Fibroblast of lung (primary cell): ENCODE measurements at regions not wholly inside any gene's neighbourhood (a gene's known extent, or its start where the extent isn't known, plus 50 kb on each side); places are given as distances from the start of the nearest gene placed in this dataset.

ENCODE experiments used
- DNase-seq, 2 donors: peaks; one replicate each; pipeline versions ENCODE4 v3.0.0 to v3.0.0-alpha.2; 2010; ENCODE audit warnings: low read depth in 2 of 2
- H2AFZ ChIP-seq: 2 replicates; pipeline ENCODE4 v1.5.1; 2012; ENCODE audit warnings: low read length, control low read depth, inconsistent platforms
- H3K27ac ChIP-seq: 2 replicates; pipeline ENCODE4 v1.5.1; 2011; ENCODE audit warnings: low read length, control low read depth; ENCODE audit not compliant: insufficient read depth
- H3K27me3 ChIP-seq: 2 replicates; pipeline ENCODE4 v1.5.1; 2011; ENCODE audit warnings: mild to moderate bottlenecking, low read length; ENCODE audit not compliant: control insufficient read depth, insufficient read depth
- H3K36me3 ChIP-seq: 2 replicates; pipeline ENCODE4 v1.5.1; 2011; ENCODE audit warnings: low read length; ENCODE audit not compliant: control insufficient read depth, insufficient read depth
- H3K4me1 ChIP-seq: 2 replicates; pipeline ENCODE4 v1.5.1; 2011; ENCODE audit warnings: low read length; ENCODE audit not compliant: control insufficient read depth, insufficient read depth; ENCODE audit errors: extremely low read depth
- H3K4me2 ChIP-seq: 2 replicates; pipeline ENCODE4 v1.5.1; 2011; ENCODE audit warnings: low read length, control low read depth; ENCODE audit not compliant: insufficient read depth; ENCODE audit errors: extremely low read depth
- H3K4me3 ChIP-seq, 4 experiments: fragments of 200-600 bp in 1 of 4; sonication (generic) in 1 of 4; replicated peaks in 1 of 4; 2 replicates each; pipeline ENCODE4 v1.5.1; 2011 to 2016; ENCODE audit warnings: low read length in 4 of 4, low read depth in 3 of 4, mild to moderate bottlenecking in 3 of 4, control low read depth in 2 of 4, inconsistent platforms in 1 of 4, mixed read lengths in 1 of 4; ENCODE audit not compliant: insufficient read depth in 1 of 4; ENCODE audit errors: control extremely low read depth in 1 of 4
- H3K79me2 ChIP-seq: 2 replicates; pipeline ENCODE4 v1.5.1; 2012; ENCODE audit warnings: mild to moderate bottlenecking, low read length, inconsistent platforms; ENCODE audit not compliant: control insufficient read depth, insufficient read depth
- H3K9ac ChIP-seq: 2 replicates; pipeline ENCODE4 v1.5.1; 2011; ENCODE audit warnings: mild to moderate bottlenecking, low read length, control low read depth; ENCODE audit not compliant: insufficient read depth
- H3K9me3 ChIP-seq: 2 replicates; pipeline ENCODE4 v1.5.1; 2012; ENCODE audit warnings: low read depth, low read length; ENCODE audit not compliant: control insufficient read depth, insufficient read depth
- H4K20me1 ChIP-seq: 2 replicates; pipeline ENCODE4 v1.5.1; 2011; ENCODE audit warnings: low read length; ENCODE audit not compliant: control insufficient read depth, insufficient read depth; ENCODE audit errors: extremely low read depth
- EZH2 ChIP-seq: IDR thresholded peaks from 2 replicates; pipeline ENCODE4 v1.5.1; 2012; ENCODE audit warnings: low read length, control low read depth, mild to moderate bottlenecking; ENCODE audit errors: missing control alignments
- TF ChIP-seq, protein P1 (sequence below), 2 donors: IDR thresholded peaks in 1 of 2; conservative IDR thresholded peaks in 1 of 2; 1 replicate in 1 of 2; 2 replicates in 1 of 2; pipeline ENCODE4 v1.5.1; 2011 to 2012; ENCODE audit warnings: low read length in 2 of 2, control low read depth in 1 of 2, inconsistent platforms in 1 of 2, low read depth in 1 of 2, mild to moderate bottlenecking in 1 of 2

DNA sequence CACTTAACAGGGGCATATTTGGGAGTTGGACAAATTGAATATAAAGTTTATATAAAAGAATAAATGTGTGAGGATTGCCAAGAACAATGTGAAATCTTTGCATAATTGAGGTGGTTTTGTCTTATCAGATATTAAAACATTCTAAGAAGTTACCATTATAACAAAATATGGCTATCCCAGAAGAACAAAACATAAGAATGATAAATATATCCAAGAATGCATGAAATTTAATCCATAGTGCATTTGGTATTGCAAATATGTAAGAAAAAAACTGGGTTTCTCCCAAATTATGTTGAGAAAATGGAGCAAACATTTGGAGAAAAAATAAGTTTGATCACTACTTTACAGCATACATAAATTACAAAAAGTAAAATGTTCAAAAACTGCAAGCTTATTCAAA lies 562.4 kb downstream of the RNF144A start:
- Histone ChIP-seq H3K36me3 (no peaks in the 10 kb centered on the region), H3K79me2 (no peaks in the 10 kb centered on the region), H3K27me3 (no peaks in the 10 kb centered on the region), H2AFZ (no peak overlapping the region), H3K4me3 (no peak overlapping the region), H3K9ac (no peak overlapping the region), H3K9me3 (no peaks in the 10 kb centered on the region), H3K4me1 (no peaks in the 10 kb centered on the region), H4K20me1 (no peaks in the 10 kb centered on the region), H3K4me2 (no peak overlapping the region), H3K27ac (no peak overlapping the region)
- TF ChIP-seq, protein P1, sequence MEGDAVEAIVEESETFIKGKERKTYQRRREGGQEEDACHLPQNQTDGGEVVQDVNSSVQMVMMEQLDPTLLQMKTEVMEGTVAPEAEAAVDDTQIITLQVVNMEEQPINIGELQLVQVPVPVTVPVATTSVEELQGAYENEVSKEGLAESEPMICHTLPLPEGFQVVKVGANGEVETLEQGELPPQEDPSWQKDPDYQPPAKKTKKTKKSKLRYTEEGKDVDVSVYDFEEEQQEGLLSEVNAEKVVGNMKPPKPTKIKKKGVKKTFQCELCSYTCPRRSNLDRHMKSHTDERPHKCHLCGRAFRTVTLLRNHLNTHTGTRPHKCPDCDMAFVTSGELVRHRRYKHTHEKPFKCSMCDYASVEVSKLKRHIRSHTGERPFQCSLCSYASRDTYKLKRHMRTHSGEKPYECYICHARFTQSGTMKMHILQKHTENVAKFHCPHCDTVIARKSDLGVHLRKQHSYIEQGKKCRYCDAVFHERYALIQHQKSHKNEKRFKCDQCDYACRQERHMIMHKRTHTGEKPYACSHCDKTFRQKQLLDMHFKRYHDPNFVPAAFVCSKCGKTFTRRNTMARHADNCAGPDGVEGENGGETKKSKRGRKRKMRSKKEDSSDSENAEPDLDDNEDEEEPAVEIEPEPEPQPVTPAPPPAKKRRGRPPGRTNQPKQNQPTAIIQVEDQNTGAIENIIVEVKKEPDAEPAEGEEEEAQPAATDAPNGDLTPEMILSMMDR (conservative IDR thresholded peaks at IDR 0.05 in 1 of 2, IDR thresholded peaks at IDR 0.05 in 1 of 2; ENCODE audit: low read depth in 1 of 2, low read length in 2 of 2): no peak
- TF ChIP-seq EZH2: no peak
- DNase-seq: peak in 1 of 2 donors; percentile 2

DNA sequence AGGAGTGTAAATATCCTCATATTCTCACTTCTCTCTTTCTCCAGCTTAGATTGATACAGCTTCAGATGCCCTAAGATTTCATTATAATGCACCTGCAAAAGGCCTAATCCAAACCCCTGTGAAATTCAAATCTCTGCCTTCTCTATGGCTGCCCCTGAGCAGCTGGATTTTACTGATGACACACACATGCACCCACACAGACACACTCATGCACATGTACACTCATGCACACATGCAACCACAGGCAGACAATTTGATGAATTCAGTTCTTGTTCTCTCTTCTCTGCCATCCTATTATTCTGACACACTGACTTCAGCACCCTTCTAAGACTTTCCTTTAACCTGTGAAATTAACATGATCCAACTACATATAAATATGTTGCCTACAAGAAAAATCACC lies 563.2 kb downstream of the RNF144A start:
- H3K4me2 ChIP-seq: no peak overlapping the region
- H3K9ac ChIP-seq: no peak overlapping the region
- H3K79me2 ChIP-seq: no peaks in the 10 kb centered on the region
- no peaks in the 10 kb centered on the region for H3K27me3 ChIP-seq
- no peaks in the 10 kb centered on the region for H4K20me1 ChIP-seq
- no peak overlapping the region for H3K27ac ChIP-seq
- H3K4me3 ChIP-seq: no peak overlapping the region
- no peaks in the 10 kb centered on the region for H3K36me3 ChIP-seq
- no peak for DNase-seq
- no peak overlapping the region for H2AFZ ChIP-seq
- TF ChIP-seq, protein P1 (conservative IDR thresholded peaks at IDR 0.05 in 1 of 2, IDR thresholded peaks at IDR 0.05 in 1 of 2; ENCODE audit: low read depth in 1 of 2, low read length in 2 of 2): no peak
- no peak for TF ChIP-seq EZH2
- no peaks in the 10 kb centered on the region for H3K9me3 ChIP-seq
- H3K4me1 ChIP-seq: no peaks in the 10 kb centered on the region

DNA sequence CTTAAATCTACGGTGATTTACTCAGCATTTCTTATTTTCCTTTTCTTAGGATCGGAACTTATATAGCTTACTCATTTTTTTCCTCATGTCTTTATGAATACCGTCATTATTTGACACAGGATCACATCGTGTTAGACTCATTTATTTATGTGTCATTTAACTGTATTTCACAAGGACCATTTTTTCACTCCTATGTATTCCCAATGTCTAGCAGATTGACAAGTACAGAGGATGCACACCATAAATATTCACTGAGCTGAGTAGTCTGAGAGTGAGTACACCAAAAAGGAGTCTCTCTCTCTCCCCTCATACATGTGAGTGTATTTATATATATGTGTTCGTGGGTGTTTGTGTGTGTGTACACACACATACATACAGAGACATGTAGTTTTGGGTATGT lies 573.5 kb downstream of the RNF144A start:
- H3K9me3 ChIP-seq: no peaks in the 10 kb centered on the region
- no peak overlapping the region for H3K4me3 ChIP-seq
- no peaks in the 10 kb centered on the region for H3K27me3 ChIP-seq
- H2AFZ ChIP-seq: no peak overlapping the region
- DNase-seq: no peak
- no peak overlapping the region for H3K4me2 ChIP-seq
- no peak for TF ChIP-seq EZH2
- TF ChIP-seq, protein P1 (conservative IDR thresholded peaks at IDR 0.05 in 1 of 2, IDR thresholded peaks at IDR 0.05 in 1 of 2; ENCODE audit: low read depth in 1 of 2, low read length in 2 of 2): no peak
- H3K4me1 ChIP-seq: no peaks in the 10 kb centered on the region
- H4K20me1 ChIP-seq: no peaks in the 10 kb centered on the region
- H3K9ac ChIP-seq: no peak overlapping the region
- H3K79me2 ChIP-seq: no peaks in the 10 kb centered on the region
- H3K27ac ChIP-seq: no peak overlapping the region
- no peaks in the 10 kb centered on the region for H3K36me3 ChIP-seq
